Fibroblast of skin of left biceps (primary cell): ENCODE measurements at regions not wholly inside any gene's neighbourhood (a gene's known extent, or its start where the extent isn't known, plus 50 kb on each side); places are given as distances from the start of the nearest gene placed in this dataset.
"Not testable (repeated sequence)": the region's sequence is repeated elsewhere in the genome, so short reads cannot be mapped to it uniquely, and the experiment has no call there.

Experiments
- DNase-seq, 2 experiments: peaks; one replicate each; pipeline ENCODE4 v3.0.0-alpha.2; 2013; ENCODE audit warnings: low read depth in 2 of 2

- no peak for DNase-seq
These were observed 276.4 kb downstream of the VRK1 start for GRCh38 chr14:97073622-97074021.

GRCh38 chr14:97074456-97074855 is 277.3 kb downstream of the VRK1 start:
- DNase-seq, result no peak

GRCh38 chr14:97074856-97075255 is 277.7 kb downstream of the VRK1 start:
- DNase-seq, result no peak

GRCh38 chr14:97077253-97077653 is 280.1 kb downstream of the VRK1 start:
- DNase-seq, result peak; percentile 69 to 71

GRCh38 chr14:97077687-97078086 is 280.5 kb downstream of the VRK1 start:
- no peak for DNase-seq

GRCh38 chr14:97080991-97081390 is 283.8 kb downstream of the VRK1 start:
- DNase-seq, result no peak

GRCh38 chr14:97095269-97095668 is 298.1 kb downstream of the VRK1 start:
- no peak for DNase-seq

GRCh38 chr14:97097296-97097695 is 300.1 kb downstream of the VRK1 start:
- no peak for DNase-seq

- DNase-seq, result no peak
These were observed 303.1 kb downstream of the VRK1 start for GRCh38 chr14:97100306-97100705.

GRCh38 chr14:97101561-97101960 is 304.4 kb downstream of the VRK1 start:
- DNase-seq, result no peak

- no peak for DNase-seq
These were observed 306.8 kb downstream of the VRK1 start for GRCh38 chr14:97104029-97104428.

GRCh38 chr14:97106166-97106565 is 309.0 kb downstream of the VRK1 start:
- DNase-seq, result no peak

- DNase-seq, result no peak
These were observed 309.4 kb downstream of the VRK1 start for GRCh38 chr14:97106609-97107008.

- DNase-seq, result no peak
These were observed 309.9 kb downstream of the VRK1 start for GRCh38 chr14:97107080-97107479.

- DNase-seq, result no peak
These were observed 310.6 kb downstream of the VRK1 start for GRCh38 chr14:97107760-97108159.

- no peak for DNase-seq
These were observed 312.1 kb downstream of the VRK1 start for GRCh38 chr14:97109234-97109633.

GRCh38 chr14:97113339-97113738 is 316.2 kb downstream of the VRK1 start:
- no peak for DNase-seq

GRCh38 chr14:97116546-97116945 is 319.4 kb downstream of the VRK1 start:
- DNase-seq, result no peak

- no peak for DNase-seq
These were observed 320.5 kb downstream of the VRK1 start for GRCh38 chr14:97117693-97118092.

- DNase-seq, result no peak
These were observed 323.0 kb downstream of the VRK1 start for GRCh38 chr14:97120204-97120603.

GRCh38 chr14:97120611-97121031 is 323.4 kb downstream of the VRK1 start:
- DNase-seq, result no peak

- no peak for DNase-seq
These were observed 332.5 kb downstream of the VRK1 start for GRCh38 chr14:97129639-97130038.

- not testable (repeated sequence) for DNase-seq
These were observed 338.7 kb downstream of the VRK1 start for GRCh38 chr14:97135847-97136246.

- DNase-seq, result no peak
These were observed 340.5 kb downstream of the VRK1 start for GRCh38 chr14:97137705-97138104.

- no peak for DNase-seq
These were observed 341.6 kb downstream of the VRK1 start for GRCh38 chr14:97138801-97139200.
